H9 (cell line): ENCODE measurements at regions not wholly inside any gene's neighbourhood (a gene's known extent, or its start where the extent isn't known, plus 50 kb on each side); places are given as distances from the start of the nearest gene placed in this dataset.
A peak's percentile ranks its signal among the peaks of the same experiment; 100 is the strongest.

Experiments used
- DNase-seq: peaks from one replicate; pipeline ENCODE4 v3.0.0-alpha.2; 2017
- H2AFZ ChIP-seq: one replicate; pipeline ENCODE4 v1.6.1; 2013; ENCODE audit warnings: mild to moderate bottlenecking, low read length, control low read depth, moderate library complexity
- H2AK5ac ChIP-seq: 2 replicates; pipeline ENCODE4 v1.6.1; 2013; ENCODE audit warnings: low read length, control low read depth, mixed read lengths; ENCODE audit not compliant: insufficient read length
- H2BK120ac ChIP-seq: one replicate; pipeline ENCODE4 v1.6.1; 2013; ENCODE audit warnings: low read depth, mild to moderate bottlenecking, low read length, control low read depth, inconsistent platforms; ENCODE audit not compliant: poor library complexity, severe bottlenecking
- H2BK12ac ChIP-seq: 2 replicates; pipeline ENCODE4 v1.6.1; 2013; ENCODE audit warnings: low read length, control low read depth, mixed read lengths, low read depth; ENCODE audit not compliant: insufficient read length
- H2BK15ac ChIP-seq: 2 replicates; pipeline ENCODE4 v1.6.1; 2013; ENCODE audit warnings: low read depth, low read length, control low read depth
- H2BK20ac ChIP-seq: one replicate; pipeline ENCODE4 v1.6.1; 2013; ENCODE audit warnings: low read depth, mild to moderate bottlenecking, low read length, control low read depth, inconsistent platforms; ENCODE audit not compliant: poor library complexity, severe bottlenecking
- H2BK5ac ChIP-seq: 2 replicates; pipeline ENCODE4 v1.6.1; 2013; ENCODE audit warnings: low read length, control low read depth, mixed read lengths; ENCODE audit not compliant: insufficient read length
- H3K14ac ChIP-seq: 2 replicates; pipeline ENCODE4 v1.6.1; 2013; ENCODE audit warnings: low read length, control low read depth; ENCODE audit not compliant: insufficient read depth
- H3K18ac ChIP-seq: 2 replicates; pipeline ENCODE4 v1.6.1; 2013; ENCODE audit warnings: low read depth, mild to moderate bottlenecking, mixed read lengths, low read length, control low read depth; ENCODE audit not compliant: insufficient read length
- H3K23ac ChIP-seq: 2 replicates; pipeline ENCODE4 v1.6.1; 2013; ENCODE audit warnings: low read length, control low read depth, mixed read lengths, low read depth; ENCODE audit not compliant: insufficient read length
- H3K23me2 ChIP-seq: 2 replicates; pipeline ENCODE4 v1.6.1; 2013; ENCODE audit warnings: low read depth, mild to moderate bottlenecking, mixed read lengths, low read length, control low read depth; ENCODE audit not compliant: insufficient read length, poor library complexity, severe bottlenecking
- H3K27ac ChIP-seq: 2 replicates; pipeline ENCODE4 v1.5.1; 2013; ENCODE audit warnings: low read length, control low read depth, mixed read lengths, low read depth; ENCODE audit not compliant: insufficient read length
- H3K27me3 ChIP-seq: 2 replicates; pipeline ENCODE4 v1.6.1; 2013; ENCODE audit warnings: low read length, control low read depth, inconsistent platforms; ENCODE audit not compliant: insufficient read depth
- H3K4ac ChIP-seq: 2 replicates; pipeline ENCODE4 v1.6.1; 2013; ENCODE audit warnings: low read depth, mild to moderate bottlenecking, control low read depth, inconsistent platforms, low read length, moderate library complexity
- H3K4me1 ChIP-seq: 2 replicates; pipeline ENCODE4 v1.6.1; 2013; ENCODE audit warnings: low read length, control low read depth, inconsistent platforms; ENCODE audit not compliant: insufficient read depth
- H3K4me2 ChIP-seq: 2 replicates; pipeline ENCODE4 v1.6.1; 2013; ENCODE audit warnings: low read length, control low read depth, mixed read lengths; ENCODE audit not compliant: insufficient read length, insufficient read depth
- H3K56ac ChIP-seq: 2 replicates; pipeline ENCODE4 v1.6.1; 2013; ENCODE audit warnings: low read depth, mild to moderate bottlenecking, mixed read lengths, low read length, control low read depth; ENCODE audit not compliant: insufficient read length
- H3K79me1 ChIP-seq: 2 replicates; pipeline ENCODE4 v1.6.1; 2013; ENCODE audit warnings: low read depth, mild to moderate bottlenecking, moderate library complexity, low read length, control low read depth, inconsistent platforms; ENCODE audit not compliant: insufficient read depth, poor library complexity, severe bottlenecking
- H3K79me2 ChIP-seq: 2 replicates; pipeline ENCODE4 v1.6.1; 2013; ENCODE audit warnings: low read length, control low read depth, inconsistent platforms; ENCODE audit not compliant: insufficient read depth
- H3K9ac ChIP-seq: 2 replicates; pipeline ENCODE4 v1.6.1; 2013; ENCODE audit warnings: low read length, control low read depth, mixed read lengths; ENCODE audit not compliant: insufficient read length; ENCODE audit errors: extremely low read depth
- H3K9me3 ChIP-seq: one replicate; pipeline ENCODE4 v1.6.1; 2013; ENCODE audit warnings: low read depth, low read length, inconsistent platforms; ENCODE audit not compliant: control insufficient read depth
- H3T11ph ChIP-seq: one replicate; pipeline ENCODE4 v1.6.1; 2013; ENCODE audit warnings: mild to moderate bottlenecking, low read length, control low read depth, inconsistent platforms
- H4K20me1 ChIP-seq: one replicate; pipeline ENCODE4 v1.6.1; 2013; ENCODE audit not compliant: control insufficient read depth, insufficient read length, insufficient read depth
- H4K5ac ChIP-seq: 2 replicates; pipeline ENCODE4 v1.6.1; 2013; ENCODE audit warnings: low read depth, mild to moderate bottlenecking, mixed read lengths, low read length, control low read depth; ENCODE audit not compliant: insufficient read length
- H4K8ac ChIP-seq: replicated peaks from 2 replicates; pipeline ENCODE4 v1.6.1; 2013; ENCODE audit warnings: low read length, control low read depth, mixed read lengths, low read depth; ENCODE audit not compliant: insufficient read length
- H4K91ac ChIP-seq: 2 replicates; pipeline ENCODE4 v1.6.1; 2013; ENCODE audit warnings: low read depth, mild to moderate bottlenecking, moderate library complexity, mixed read lengths, low read length, control low read depth; ENCODE audit not compliant: insufficient read length
- H3K27ac Mint-ChIP-seq, 3 experiments: 2 replicates in 2 of 3; 3 replicates in 1 of 3; pipeline ENCODE4 v1.8.0; 2020 to 2021; ENCODE audit warnings: mixed read lengths in 3 of 3, mild to moderate bottlenecking in 1 of 3, moderate library complexity in 1 of 3
- H3K27me3 Mint-ChIP-seq: 2 replicates; pipeline ENCODE4 v1.8.0; 2021; ENCODE audit warnings: low read depth, mild to moderate bottlenecking, moderate library complexity, mixed read lengths
- H3K36me3 Mint-ChIP-seq, 3 experiments: 2 replicates in 2 of 3; 3 replicates in 1 of 3; pipeline ENCODE4 v1.8.0; 2020 to 2021; ENCODE audit warnings: low read depth in 3 of 3, mixed read lengths in 3 of 3; ENCODE audit not compliant: insufficient read depth in 1 of 3
- H3K4me1 Mint-ChIP-seq, 2 experiments: 2 replicates each; pipeline ENCODE4 v1.8.0; 2020; ENCODE audit warnings: mixed read lengths in 2 of 2
- H3K4me3 Mint-ChIP-seq, 2 experiments: 2 replicates in 1 of 2; 3 replicates in 1 of 2; pipeline ENCODE4 v1.8.0; 2020 to 2021; ENCODE audit warnings: mild to moderate bottlenecking in 2 of 2, mixed read lengths in 2 of 2, moderate library complexity in 1 of 2
- H3K9me3 Mint-ChIP-seq, 2 experiments: 2 replicates in 1 of 2; 3 replicates in 1 of 2; pipeline ENCODE4 v1.8.0; 2020; ENCODE audit warnings: mild to moderate bottlenecking in 2 of 2, mixed read lengths in 2 of 2, moderate library complexity in 1 of 2
- WGBS: extraction: QIAGEN DNeasy Blood & Tissue Kit; methylation state at CpG from one replicate; pipeline ENCODE4 v1.1.7; 2013; ENCODE audit warnings: missing lambda C conversion rate, low lambda C conversion rate, mixed read lengths; ENCODE audit not compliant: insufficient read length; ENCODE audit errors: extremely low coverage; 5-methylcytosine and 5-hydroxymethylcytosine counted together
- TF ChIP-seq, protein P1 (sequence below): fragments of 200-600 bp; sonication (generic); conservative IDR thresholded peaks from 3 replicates; pipeline ENCODE4 v1.8.0; 2021; ENCODE audit warnings: antibody characterized with exemption, mild to moderate bottlenecking

DNA sequence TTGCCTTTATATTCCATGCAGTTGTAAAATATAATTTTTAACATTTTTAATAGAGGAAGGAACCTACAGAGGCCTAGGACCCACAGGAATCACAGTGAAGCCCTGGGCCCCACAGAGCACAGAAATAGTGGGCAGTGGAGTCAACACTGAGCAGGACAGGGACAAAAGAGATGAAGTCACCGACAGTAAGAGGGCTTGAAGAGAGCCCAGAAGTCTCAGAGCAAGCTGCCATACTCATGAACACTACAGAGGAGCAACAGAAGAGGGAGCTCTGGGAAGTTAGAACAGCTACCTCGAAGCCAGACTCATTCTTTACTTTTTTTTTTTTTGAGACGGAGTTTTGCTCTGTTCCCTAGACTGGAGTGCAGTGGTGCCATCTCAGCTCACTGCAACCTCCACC is 149.3 kb upstream of the TENM3 start:
- Histone ChIP-seq H3K4me1 (no peaks in the 10 kb centered on the region), H4K5ac (no peak overlapping the region), H2BK12ac (no peak overlapping the region), H2BK120ac (no peak overlapping the region), H4K20me1 (no peaks in the 10 kb centered on the region), H3K14ac (no peak overlapping the region), H2BK5ac (no peak overlapping the region), H3K56ac (no peak overlapping the region), H2BK15ac (no peak overlapping the region), H2BK20ac (no peak overlapping the region), H3K4ac (no peak overlapping the region), H3K79me2 (no peaks in the 10 kb centered on the region), H3K18ac (no peak overlapping the region), H3T11ph (no peak overlapping the region), H2AFZ (no peak overlapping the region), H3K4me2 (no peak overlapping the region), H3K9ac (no peak overlapping the region), H3K9me3 (no peaks in the 10 kb centered on the region), H3K27ac (no peak overlapping the region), H4K91ac (no peak overlapping the region), H3K27me3 (no peaks in the 10 kb centered on the region), H3K23me2 (no peaks in the 10 kb centered on the region), H4K8ac (no peak overlapping the region), H3K79me1 (no peaks in the 10 kb centered on the region), H2AK5ac (no peak overlapping the region), H3K23ac (no peak overlapping the region)
- Mint-ChIP-seq H3K4me1 (peaks cover 0 to 18% of the 10 kb centered on the region in 2 experiments; a peak in 2 of 4 replicates), H3K27ac (no peak overlapping the region), H3K9me3 (peaks cover 0 to 2% of the 10 kb centered on the region in 2 experiments; a peak in 2 of 5 replicates), H3K4me3 (no peak overlapping the region), H3K27me3 (no peaks in the 10 kb centered on the region), H3K36me3 (no peaks in the 10 kb centered on the region)
- TF ChIP-seq, protein P1, sequence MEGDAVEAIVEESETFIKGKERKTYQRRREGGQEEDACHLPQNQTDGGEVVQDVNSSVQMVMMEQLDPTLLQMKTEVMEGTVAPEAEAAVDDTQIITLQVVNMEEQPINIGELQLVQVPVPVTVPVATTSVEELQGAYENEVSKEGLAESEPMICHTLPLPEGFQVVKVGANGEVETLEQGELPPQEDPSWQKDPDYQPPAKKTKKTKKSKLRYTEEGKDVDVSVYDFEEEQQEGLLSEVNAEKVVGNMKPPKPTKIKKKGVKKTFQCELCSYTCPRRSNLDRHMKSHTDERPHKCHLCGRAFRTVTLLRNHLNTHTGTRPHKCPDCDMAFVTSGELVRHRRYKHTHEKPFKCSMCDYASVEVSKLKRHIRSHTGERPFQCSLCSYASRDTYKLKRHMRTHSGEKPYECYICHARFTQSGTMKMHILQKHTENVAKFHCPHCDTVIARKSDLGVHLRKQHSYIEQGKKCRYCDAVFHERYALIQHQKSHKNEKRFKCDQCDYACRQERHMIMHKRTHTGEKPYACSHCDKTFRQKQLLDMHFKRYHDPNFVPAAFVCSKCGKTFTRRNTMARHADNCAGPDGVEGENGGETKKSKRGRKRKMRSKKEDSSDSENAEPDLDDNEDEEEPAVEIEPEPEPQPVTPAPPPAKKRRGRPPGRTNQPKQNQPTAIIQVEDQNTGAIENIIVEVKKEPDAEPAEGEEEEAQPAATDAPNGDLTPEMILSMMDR, result peak; percentile 25; the same call in 2 of the 3 replicates
- no CpG with 5 or more reads among the region's 3 CpGs for WGBS
- DNase-seq, result no peak
